ENCODE measurements at regions not wholly inside any gene's neighbourhood (a gene's known extent, or its start where the extent isn't known, plus 50 kb on each side); places are given as distances from the start of the nearest gene placed in this dataset.
"Not testable (repeated sequence)": the region's sequence is repeated elsewhere in the genome, so short reads cannot be mapped to it uniquely, and the experiment has no call there.

GRCh38 chr16:80263181-80263823, 277.5 kb upstream of the DYNLRB2 start:
- DNase-seq (ENCODE audit: low read depth in 3 of 3, low spot score in 2 of 3): no peak

- DNase-seq (ENCODE audit: low read depth in 3 of 3, low spot score in 2 of 3): no peak
Observed at GRCh38 chr16:80260906-80261311, 279.9 kb upstream of the DYNLRB2 start.

GRCh38 chr16:80259290-80259805, 281.4 kb upstream of the DYNLRB2 start:
- no peak for DNase-seq (ENCODE audit: low read depth in 3 of 3, low spot score in 2 of 3)

- DNase-seq (ENCODE audit: low read depth in 3 of 3, low spot score in 2 of 3): no peak
Observed at GRCh38 chr16:80258407-80258806, 282.4 kb upstream of the DYNLRB2 start.

GRCh38 chr16:80254970-80255369, 285.8 kb upstream of the DYNLRB2 start:
- no peak for DNase-seq (ENCODE audit: low read depth in 3 of 3, low spot score in 2 of 3)

- no peak for DNase-seq (ENCODE audit: low read depth in 3 of 3, low spot score in 2 of 3)
Observed at GRCh38 chr16:80253741-80254140, 287.1 kb upstream of the DYNLRB2 start.

- no peak for DNase-seq (ENCODE audit: low read depth in 3 of 3, low spot score in 2 of 3)
Observed at GRCh38 chr16:80250381-80250780, 290.4 kb upstream of the DYNLRB2 start.

GRCh38 chr16:80243303-80243702, 297.5 kb upstream of the DYNLRB2 start:
- DNase-seq (ENCODE audit: low read depth in 3 of 3, low spot score in 2 of 3): not testable (repeated sequence)

- not testable (repeated sequence) for DNase-seq (ENCODE audit: low read depth in 3 of 3, low spot score in 2 of 3)
Observed at GRCh38 chr16:80242279-80242678, 298.5 kb upstream of the DYNLRB2 start.

GRCh38 chr16:80233097-80233835, 307.5 kb upstream of the DYNLRB2 start:
- DNase-seq (ENCODE audit: low read depth in 3 of 3, low spot score in 2 of 3): peak in 2 of 3 donors; percentile 23 to 54

GRCh38 chr16:80231888-80232287, 308.9 kb upstream of the DYNLRB2 start:
- no peak for DNase-seq (ENCODE audit: low read depth in 3 of 3, low spot score in 2 of 3)

- no peak for DNase-seq (ENCODE audit: low read depth in 3 of 3, low spot score in 2 of 3)
Observed at GRCh38 chr16:80231121-80231520, 309.7 kb upstream of the DYNLRB2 start.

GRCh38 chr16:80230328-80231120, 310.3 kb upstream of the DYNLRB2 start:
- DNase-seq (ENCODE audit: low read depth in 3 of 3, low spot score in 2 of 3): no peak

GRCh38 chr16:80226499-80226898, 314.3 kb upstream of the DYNLRB2 start:
- no peak for DNase-seq (ENCODE audit: low read depth in 3 of 3, low spot score in 2 of 3)

GRCh38 chr16:80210787-80211186, 330.0 kb upstream of the DYNLRB2 start:
- DNase-seq (ENCODE audit: low read depth in 3 of 3, low spot score in 2 of 3): no peak

- DNase-seq (ENCODE audit: low read depth in 3 of 3, low spot score in 2 of 3): no peak
Observed at GRCh38 chr16:80208743-80209142, 332.1 kb upstream of the DYNLRB2 start.

GRCh38 chr16:80208015-80208414, 332.8 kb upstream of the DYNLRB2 start:
- no peak for DNase-seq (ENCODE audit: low read depth in 3 of 3, low spot score in 2 of 3)

- no peak for DNase-seq (ENCODE audit: low read depth in 3 of 3, low spot score in 2 of 3)
Observed at GRCh38 chr16:80203821-80204220, 337.0 kb upstream of the DYNLRB2 start.

GRCh38 chr16:80202831-80203413, 337.9 kb upstream of the DYNLRB2 start:
- DNase-seq (ENCODE audit: low read depth in 3 of 3, low spot score in 2 of 3): no peak

GRCh38 chr16:80200079-80200478, 340.7 kb upstream of the DYNLRB2 start:
- DNase-seq (ENCODE audit: low read depth in 3 of 3, low spot score in 2 of 3): no peak

- DNase-seq (ENCODE audit: low read depth in 3 of 3, low spot score in 2 of 3): no peak
Observed at GRCh38 chr16:80199614-80200013, 341.2 kb upstream of the DYNLRB2 start.

Data from right renal cortex interstitium (tissue), 3 donors.